K562 (cell line): ENCODE measurements at regions not wholly inside any gene's neighbourhood (a gene's known extent, or its start where the extent isn't known, plus 50 kb on each side); places are given as distances from the start of the nearest gene placed in this dataset.

Experiments
- ATF2 ChIP-seq: sonication (generic); formaldehyde crosslinking; IDR thresholded peaks from 2 replicates; pipeline ENCODE4 v1.8.1; 2022; ENCODE audit warnings: missing genetic modification reagents
- HDAC1 ChIP-seq, 2 experiments: fragments of 450-650 bp; IDR thresholded peaks; 2 replicates each; pipeline ENCODE4 v1.6.1; 2016 to 2017; ENCODE audit warnings: inconsistent platforms in 1 of 2, mild to moderate bottlenecking in 1 of 2, moderate library complexity in 1 of 2

- TF ChIP-seq HDAC1 (IDR thresholded peaks at IDR 0.05) (no peak), ATF2 (CRISPR knock-in tag) (no peak)
These were observed 922.0 kb upstream of the PABPC4L start for GRCh38 chr4:135123632-135124031.
